H1 (cell line): ENCODE measurements at regions not wholly inside any gene's neighbourhood (a gene's known extent, or its start where the extent isn't known, plus 50 kb on each side); places are given as distances from the start of the nearest gene placed in this dataset.

Experiments used
- ATF3 ChIP-seq: IDR thresholded peaks from 2 replicates; pipeline ENCODE4 v1.6.1; 2011; ENCODE audit warnings: low read depth, mild to moderate bottlenecking, low read length; ENCODE audit not compliant: insufficient read depth
- CTCF ChIP-seq, 3 experiments: IDR thresholded peaks; 1 replicate in 2 of 3; 2 replicates in 1 of 3; pipeline versions ENCODE4 v1.5.1 to v1.6.1; 2011; ENCODE audit warnings: low read length in 3 of 3, mild to moderate bottlenecking in 3 of 3, inconsistent platforms in 2 of 3, low read depth in 1 of 3, moderate library complexity in 1 of 3; ENCODE audit not compliant: insufficient read depth in 1 of 3; ENCODE audit errors: control extremely low read depth in 1 of 3
- EGR1 ChIP-seq: IDR thresholded peaks from 2 replicates; pipeline ENCODE4 v1.6.1; 2011; ENCODE audit warnings: low read depth, low read length, borderline replicate concordance
- EZH2 ChIP-seq: fragments of 200-600 bp; sonication (generic); IDR thresholded peaks from 2 replicates; pipeline ENCODE4 v1.7.1; 2012; ENCODE audit warnings: low read depth, mild to moderate bottlenecking, moderate library complexity, low read length, inconsistent platforms; ENCODE audit not compliant: severe bottlenecking
- GABPA ChIP-seq: IDR thresholded peaks from 2 replicates; pipeline ENCODE4 v1.6.1; 2011; ENCODE audit warnings: mild to moderate bottlenecking, low read length, moderate library complexity, borderline replicate concordance; ENCODE audit not compliant: insufficient read depth
- KDM5A ChIP-seq: fragments of 200-600 bp; IDR thresholded peaks from 2 replicates; pipeline ENCODE4 v1.7.1; 2012; ENCODE audit warnings: mild to moderate bottlenecking, low read length, inconsistent platforms, mixed read lengths
- POLR2A ChIP-seq, 2 experiments: IDR thresholded peaks; 1 replicate in 1 of 2; 2 replicates in 1 of 2; pipeline ENCODE4 v1.6.1; 2011; ENCODE audit warnings: low read depth in 2 of 2, low read length in 2 of 2, mild to moderate bottlenecking in 2 of 2; ENCODE audit errors: control extremely low read depth in 1 of 2
- POLR2AphosphoS5 ChIP-seq: IDR thresholded peaks from 2 replicates; pipeline ENCODE4 v1.6.1; 2011; ENCODE audit warnings: low read depth, low read length
- SP4 ChIP-seq: IDR thresholded peaks from 2 replicates; pipeline ENCODE4 v1.6.1; 2012; ENCODE audit warnings: low read length, inconsistent platforms
- SRF ChIP-seq: IDR thresholded peaks from 2 replicates; pipeline ENCODE4 v1.6.1; 2011; ENCODE audit warnings: mild to moderate bottlenecking, low read depth, low read length, moderate library complexity

- no peak for TF ChIP-seq SRF
- TF ChIP-seq CTCF (IDR thresholded peaks at IDR 0.05; ENCODE audit: control extremely low read depth in 1 of 3, insufficient read depth in 1 of 3, low read depth in 1 of 3, low read length in 3 of 3): no peak
- no peak for TF ChIP-seq POLR2A (IDR thresholded peaks at IDR 0.05; ENCODE audit: control extremely low read depth in 1 of 2, low read depth in 2 of 2, low read length in 2 of 2)
- TF ChIP-seq EZH2: no peak
- TF ChIP-seq SP4: no peak
- no peak for TF ChIP-seq GABPA
- no peak for TF ChIP-seq EGR1
- TF ChIP-seq ATF3: no peak
- TF ChIP-seq POLR2AphosphoS5: no peak
- TF ChIP-seq KDM5A: no peak
These were observed 50.7 kb upstream of the PDE4B start for GRCh38 chr1:65741993-65742392.
